IPS-18a (cell line): ENCODE measurements at regions not wholly inside any gene's neighbourhood (a gene's known extent, or its start where the extent isn't known, plus 50 kb on each side); places are given as distances from the start of the nearest gene placed in this dataset.

Experiments
- H3K27ac ChIP-seq: one replicate; pipeline ENCODE4 v1.5.1; 2013; ENCODE audit warnings: low read length
- H3K27me3 ChIP-seq: one replicate; pipeline ENCODE4 v1.6.1; 2013; ENCODE audit warnings: mild to moderate bottlenecking, low read length; ENCODE audit not compliant: control insufficient read depth, insufficient read depth
- H3K36me3 ChIP-seq: one replicate; pipeline ENCODE4 v1.6.1; 2013; ENCODE audit warnings: low read depth, low read length; ENCODE audit not compliant: control insufficient read depth
- H3K4me1 ChIP-seq: one replicate; pipeline ENCODE4 v1.6.1; 2013; ENCODE audit warnings: low read depth, low read length; ENCODE audit not compliant: control insufficient read depth
- H3K4me3 ChIP-seq: one replicate; pipeline ENCODE4 v1.5.1; 2013; ENCODE audit warnings: low read length
- H3K9ac ChIP-seq: one replicate; pipeline ENCODE4 v1.6.1; 2013; ENCODE audit warnings: mild to moderate bottlenecking, low read length, moderate library complexity
- H3K9me3 ChIP-seq: one replicate; pipeline ENCODE4 v1.6.1; 2013; ENCODE audit warnings: low read depth, low read length; ENCODE audit not compliant: control insufficient read depth

GRCh38 chr3:6228958-6229683 is 631.8 kb upstream of the GRM7 start:
- Histone ChIP-seq H3K9me3 (no peaks in the 10 kb centered on the region), H3K9ac (no peak overlapping the region), H3K4me1 (no peaks in the 10 kb centered on the region), H3K27me3 (no peaks in the 10 kb centered on the region), H3K4me3 (no peak overlapping the region), H3K36me3 (no peaks in the 10 kb centered on the region), H3K27ac (no peak overlapping the region)

GRCh38 chr3:6229778-6230410 is 631.0 kb upstream of the GRM7 start:
- no peak overlapping the region for H3K9ac ChIP-seq
- H3K27me3 ChIP-seq = no peaks in the 10 kb centered on the region
- no peaks in the 10 kb centered on the region for H3K4me1 ChIP-seq
- no peaks in the 10 kb centered on the region for H3K9me3 ChIP-seq
- no peaks in the 10 kb centered on the region for H3K36me3 ChIP-seq
- no peak overlapping the region for H3K27ac ChIP-seq
- H3K4me3 ChIP-seq = no peak overlapping the region

- no peak overlapping the region for H3K27ac ChIP-seq
- H3K9me3 ChIP-seq = no peaks in the 10 kb centered on the region
These were observed 618.8 kb upstream of the GRM7 start for GRCh38 chr3:6242104-6242503.

GRCh38 chr3:6248528-6248927 is 612.4 kb upstream of the GRM7 start:
- Histone ChIP-seq H3K27ac (no peak overlapping the region), H3K4me3 (no peak overlapping the region), H3K4me1 (no peaks in the 10 kb centered on the region), H3K9ac (no peak overlapping the region), H3K36me3 (no peaks in the 10 kb centered on the region), H3K9me3 (no peaks in the 10 kb centered on the region), H3K27me3 (no peaks in the 10 kb centered on the region)

More at GRCh38 chr3:6242104-6242503, 618.8 kb upstream of the GRM7 start:
- Histone ChIP-seq H3K36me3 (no peaks in the 10 kb centered on the region), H3K4me3 (no peak overlapping the region), H3K9ac (no peak overlapping the region), H3K4me1 (no peaks in the 10 kb centered on the region), H3K27me3 (no peaks in the 10 kb centered on the region)

- Histone ChIP-seq H3K4me1 (no peaks in the 10 kb centered on the region), H3K9ac (no peak overlapping the region), H3K36me3 (no peaks in the 10 kb centered on the region), H3K4me3 (no peak overlapping the region), H3K9me3 (peaks cover 3% of the 10 kb centered on the region), H3K27me3 (no peaks in the 10 kb centered on the region), H3K27ac (no peak overlapping the region)
These were observed 611.2 kb upstream of the GRM7 start for GRCh38 chr3:6249679-6250078.

GRCh38 chr3:6250167-6250566 is 610.7 kb upstream of the GRM7 start:
- no peak overlapping the region for H3K4me3 ChIP-seq
- H3K27me3 ChIP-seq = no peaks in the 10 kb centered on the region
- peaks cover 5% of the 10 kb centered on the region for H3K9me3 ChIP-seq
- no peak overlapping the region for H3K27ac ChIP-seq
- H3K9ac ChIP-seq = no peak overlapping the region
- no peaks in the 10 kb centered on the region for H3K36me3 ChIP-seq
- no peaks in the 10 kb centered on the region for H3K4me1 ChIP-seq

GRCh38 chr3:6251612-6252400 is 609.1 kb upstream of the GRM7 start:
- Histone ChIP-seq H3K27ac (no peak overlapping the region), H3K9me3 (peaks cover 5% of the 10 kb centered on the region), H3K9ac (no peak overlapping the region), H3K27me3 (no peaks in the 10 kb centered on the region), H3K36me3 (no peaks in the 10 kb centered on the region), H3K4me1 (no peaks in the 10 kb centered on the region), H3K4me3 (no peak overlapping the region)

GRCh38 chr3:6254490-6254889 is 606.4 kb upstream of the GRM7 start:
- Histone ChIP-seq H3K4me1 (no peaks in the 10 kb centered on the region), H3K27me3 (no peaks in the 10 kb centered on the region), H3K36me3 (no peaks in the 10 kb centered on the region), H3K9me3 (peaks cover 5% of the 10 kb centered on the region), H3K4me3 (no peak overlapping the region), H3K9ac (no peak overlapping the region), H3K27ac (no peak overlapping the region)

GRCh38 chr3:6255229-6255628 is 605.7 kb upstream of the GRM7 start:
- no peaks in the 10 kb centered on the region for H3K27me3 ChIP-seq
- peaks cover 5% of the 10 kb centered on the region for H3K9me3 ChIP-seq
- no peaks in the 10 kb centered on the region for H3K36me3 ChIP-seq
- H3K9ac ChIP-seq = no peak overlapping the region
- H3K4me1 ChIP-seq = no peaks in the 10 kb centered on the region
- no peak overlapping the region for H3K27ac ChIP-seq
- H3K4me3 ChIP-seq = no peak overlapping the region

- no peaks in the 10 kb centered on the region for H3K9me3 ChIP-seq
- H3K9ac ChIP-seq = no peak overlapping the region
- no peaks in the 10 kb centered on the region for H3K4me1 ChIP-seq
- no peaks in the 10 kb centered on the region for H3K27me3 ChIP-seq
- H3K36me3 ChIP-seq = no peaks in the 10 kb centered on the region
- no peak overlapping the region for H3K27ac ChIP-seq
- H3K4me3 ChIP-seq = no peak overlapping the region
These were observed 600.2 kb upstream of the GRM7 start for GRCh38 chr3:6260551-6261191.

GRCh38 chr3:6262010-6262409 is 598.9 kb upstream of the GRM7 start:
- Histone ChIP-seq H3K27ac (no peak overlapping the region), H3K4me1 (no peaks in the 10 kb centered on the region), H3K9ac (no peak overlapping the region), H3K4me3 (no peak overlapping the region), H3K27me3 (no peaks in the 10 kb centered on the region), H3K36me3 (no peaks in the 10 kb centered on the region), H3K9me3 (no peaks in the 10 kb centered on the region)
